ENCODE measurements at regions not wholly inside any gene's neighbourhood (a gene's known extent, or its start where the extent isn't known, plus 50 kb on each side); places are given as distances from the start of the nearest gene placed in this dataset.
"Not testable (repeated sequence)": the region's sequence is repeated elsewhere in the genome, so short reads cannot be mapped to it uniquely, and the experiment has no call there.

GRCh38 chr5:130868186-130868840, 296.7 kb downstream of the HINT1 start:
- no peak overlapping the region for H3K4me3 ChIP-seq
- H3K9me3 ChIP-seq, result no peaks in the 10 kb centered on the region
- 32 to 54% methylated on average over 1 of the region's 1 CpG for WGBS, 2 donors
- TF ChIP-seq CTCF (IDR thresholded peaks at IDR 0.05), result no peak
- no peaks in the 10 kb centered on the region for H3K27me3 ChIP-seq
- no peaks in the 10 kb centered on the region for H3K36me3 ChIP-seq
- intact Hi-C loops (cut with DNase I), result loop anchor here in 1 of 10 donors (10.0 kb wide), 1 partner anchor 236 kb away; no protein-coding TSS in a partner anchor
- peak overlapping the region in 4 of 10 donors; percentile 17 to 49 (median 29) for H3K27ac ChIP-seq
- H3K4me1 ChIP-seq, result peaks cover 0 to 15% (median 0%) of the 10 kb centered on the region in 9 donors
- DNase-seq (no peak), ATAC-seq (peak in 3 of 8 donors; percentile 21 to 38 (median 29))

GRCh38 chr5:130845049-130845765, 319.8 kb downstream of the HINT1 start:
- no peak overlapping the region for H3K27ac ChIP-seq
- no peak for TF ChIP-seq CTCF (IDR thresholded peaks at IDR 0.05)
- H3K9me3 ChIP-seq, result peaks cover 0 to 18% (median 0%) of the 10 kb centered on the region in 11 donors
- H3K36me3 ChIP-seq, result no peaks in the 10 kb centered on the region
- intact Hi-C loops (cut with DNase I), result no loop called here
- no peak for DNase-seq
- H3K4me3 ChIP-seq, result no peak overlapping the region
- no peaks in the 10 kb centered on the region for H3K4me1 ChIP-seq
- 82 to 98% methylated on average over 1 of the region's 1 CpG for WGBS, 2 donors
- no peak for ATAC-seq
- H3K27me3 ChIP-seq, result no peaks in the 10 kb centered on the region

- intact Hi-C loops (cut with DNase I), result no loop called here
- Histone ChIP-seq H3K4me1 (peaks cover 0 to 6% (median 0%) of the 10 kb centered on the region in 9 donors), H3K4me3 (peak overlapping the region in 7 of 10 donors; percentile 26 to 45 (median 36)), H3K27me3 (no peaks in the 10 kb centered on the region), H3K9me3 (peaks cover 0 to 21% (median 0%) of the 10 kb centered on the region in 11 donors), H3K36me3 (no peaks in the 10 kb centered on the region), H3K27ac (peak overlapping the region in 1 of 10 donors; percentile 49)
- no peak for ATAC-seq
- no peak for DNase-seq
- 51 to 64% methylated on average over 6 of the region's 6 CpGs for WGBS, 2 donors
- TF ChIP-seq CTCF (IDR thresholded peaks at IDR 0.05), result no peak
These were observed 328.1 kb downstream of the HINT1 start for GRCh38 chr5:130836729-130837649.

GRCh38 chr5:130817598-130818384, 347.3 kb downstream of the HINT1 start:
- H3K9me3 ChIP-seq; H3K4me1 ChIP-seq; H3K27me3 ChIP-seq; H3K36me3 ChIP-seq; DNase-seq; H3K27ac ChIP-seq; intact Hi-C loops (cut with DNase I); H3K4me3 ChIP-seq; ATAC-seq: not testable (repeated sequence)
- WGBS, 2 donors, result 92 to 95% methylated on average over 27 to 28 of the region's 28 CpGs

All from heart right ventricle (tissue), 16 donors.